Bronchial epithelial cell (primary cell): ENCODE measurements at regions not wholly inside any gene's neighbourhood (a gene's known extent, or its start where the extent isn't known, plus 50 kb on each side); places are given as distances from the start of the nearest gene placed in this dataset.
"Not testable (repeated sequence)": the region's sequence is repeated elsewhere in the genome, so short reads cannot be mapped to it uniquely, and the experiment has no call there.

Experiments used
- DNase-seq: peaks from one replicate; pipeline ENCODE4 v3.0.0-alpha.2; 2010; ENCODE audit warnings: low read depth
- FAIRE-seq: peaks from 2 replicates; lab custom pipeline; 2011; peaks lifted over from hg19 to GRCh38; lab: Jason Lieb, UNC
- H3K27me3 ChIP-seq: 2 replicates; pipeline ENCODE4 v1.5.1; 2011; ENCODE audit warnings: low read length; ENCODE audit not compliant: control insufficient read depth, insufficient read depth
- H3K36me3 ChIP-seq: 2 replicates; pipeline ENCODE4 v1.5.1; 2011; ENCODE audit warnings: low read length; ENCODE audit not compliant: control insufficient read depth, insufficient read depth
- H3K4me3 ChIP-seq: 2 replicates; pipeline ENCODE4 v1.5.1; 2011; ENCODE audit warnings: mild to moderate bottlenecking, low read depth, low read length, control low read depth
- CTCF ChIP-seq: IDR thresholded peaks from 2 replicates; pipeline ENCODE4 v1.5.1; 2011; ENCODE audit warnings: mild to moderate bottlenecking, moderate library complexity, low read length, control low read depth, inconsistent platforms; ENCODE audit not compliant: insufficient read depth, severe bottlenecking

GRCh38 chr14:106062502-106063272, 536.3 kb downstream of the TMEM121 start:
- TF ChIP-seq CTCF, result no peak
- FAIRE-seq (no peak), DNase-seq (no peak)
- H3K4me3 ChIP-seq, result no peak overlapping the region
- H3K27me3 ChIP-seq, result no peaks in the 10 kb centered on the region
- no peaks in the 10 kb centered on the region for H3K36me3 ChIP-seq

GRCh38 chr14:106067935-106068334, 541.6 kb downstream of the TMEM121 start:
- no peaks in the 10 kb centered on the region for H3K36me3 ChIP-seq
- no peaks in the 10 kb centered on the region for H3K27me3 ChIP-seq
- TF ChIP-seq CTCF, result no peak
- DNase-seq (no peak), FAIRE-seq (no peak)
- H3K4me3 ChIP-seq, result no peak overlapping the region

GRCh38 chr14:106069804-106070625, 543.6 kb downstream of the TMEM121 start:
- Histone ChIP-seq H3K27me3 (no peaks in the 10 kb centered on the region), H3K36me3 (no peaks in the 10 kb centered on the region), H3K4me3 (no peak overlapping the region)
- no peak for FAIRE-seq
- TF ChIP-seq CTCF, result no peak
- no peak for DNase-seq

GRCh38 chr14:106080922-106081321, 554.5 kb downstream of the TMEM121 start:
- Histone ChIP-seq H3K36me3 (no peaks in the 10 kb centered on the region), H3K4me3 (no peak overlapping the region), H3K27me3 (no peaks in the 10 kb centered on the region)
- DNase-seq (no peak), FAIRE-seq (no peak)
- no peak for TF ChIP-seq CTCF

GRCh38 chr14:106081721-106082120, 555.3 kb downstream of the TMEM121 start:
- not testable (repeated sequence) for H3K27me3 ChIP-seq, FAIRE-seq, H3K36me3 ChIP-seq, H3K4me3 ChIP-seq, DNase-seq

GRCh38 chr14:106083082-106083481, 556.7 kb downstream of the TMEM121 start:
- no peak overlapping the region for H3K4me3 ChIP-seq
- no peaks in the 10 kb centered on the region for H3K27me3 ChIP-seq
- H3K36me3 ChIP-seq, result no peaks in the 10 kb centered on the region
- DNase-seq (no peak), FAIRE-seq (no peak)
- TF ChIP-seq CTCF, result no peak
